Liver (tissue), 8 donors: ENCODE measurements at regions not wholly inside any gene's neighbourhood (a gene's known extent, or its start where the extent isn't known, plus 50 kb on each side); places are given as distances from the start of the nearest gene placed in this dataset.

Source experiments
- DNase-seq: peaks from one replicate; pipeline ENCODE4 v3.0.0-alpha.2; 2017; ENCODE audit warnings: low spot score
- H3K27ac ChIP-seq, 2 donors: one replicate each; pipeline ENCODE4 v1.7.0; 2013; ENCODE audit warnings: inconsistent platforms in 2 of 2, low read length in 2 of 2, control low read depth in 1 of 2, low read depth in 1 of 2, mild to moderate bottlenecking in 1 of 2
- H3K27me3 ChIP-seq, 4 donors: one replicate each; pipeline versions ENCODE4 v1.6.1 to v1.7.0; 2013; ENCODE audit warnings: low read length in 3 of 4, inconsistent platforms in 1 of 4, mild to moderate bottlenecking in 1 of 4, moderate library complexity in 1 of 4; ENCODE audit not compliant: control insufficient read depth in 4 of 4, insufficient read depth in 4 of 4
- H3K36me3 ChIP-seq, 4 donors: one replicate each; pipeline versions ENCODE4 v1.6.1 to v1.7.0; 2013; ENCODE audit warnings: low read length in 3 of 4, mild to moderate bottlenecking in 3 of 4, low read depth in 1 of 4, moderate library complexity in 1 of 4; ENCODE audit not compliant: control insufficient read depth in 4 of 4, insufficient read depth in 3 of 4
- H3K4me1 ChIP-seq, 4 donors: one replicate each; pipeline versions ENCODE4 v1.6.1 to v1.7.0; 2013; ENCODE audit warnings: low read length in 3 of 4, mild to moderate bottlenecking in 3 of 4, moderate library complexity in 1 of 4; ENCODE audit not compliant: control insufficient read depth in 4 of 4, insufficient read depth in 4 of 4
- H3K4me3 ChIP-seq, 3 donors: one replicate each; pipeline versions ENCODE4 v1.6.1 to v1.7.0; 2013; ENCODE audit warnings: low read length in 3 of 3, control low read depth in 1 of 3, low read depth in 1 of 3, mild to moderate bottlenecking in 1 of 3
- H3K9ac ChIP-seq, 2 donors: one replicate each; pipeline ENCODE4 v1.7.0; 2013; ENCODE audit warnings: low read length in 2 of 2, mild to moderate bottlenecking in 2 of 2, moderate library complexity in 2 of 2, control low read depth in 1 of 2, low read depth in 1 of 2
- H3K9me3 ChIP-seq, 4 donors: one replicate each; pipeline versions ENCODE4 v1.6.1 to v1.7.0; 2013; ENCODE audit warnings: low read length in 3 of 4; ENCODE audit not compliant: control insufficient read depth in 4 of 4
- ATF3 ChIP-seq: IDR thresholded peaks from 2 replicates; pipeline ENCODE4 v1.6.1; 2016; ENCODE audit warnings: antibody characterized with exemption
- CTCF ChIP-seq: fragments of 150-350 bp; IDR thresholded peaks from 2 replicates; pipeline ENCODE4 v1.5.1; 2017; ENCODE audit warnings: improper control_type of control experiment, low read depth, low read length; ENCODE audit not compliant: missing input control
- EGR1 ChIP-seq, 2 donors: IDR thresholded peaks; 2 replicates each; pipeline ENCODE4 v1.6.1; 2016 to 2018; ENCODE audit warnings: antibody characterized with exemption in 2 of 2, low read depth in 2 of 2
- FOXA1 ChIP-seq: IDR thresholded peaks from 2 replicates; pipeline ENCODE4 v1.6.1; 2016; ENCODE audit warnings: antibody characterized with exemption
- FOXA2 ChIP-seq: IDR thresholded peaks from 2 replicates; pipeline ENCODE4 v1.6.1; 2016; ENCODE audit warnings: antibody characterized with exemption
- GABPA ChIP-seq, 2 donors: IDR thresholded peaks in 1 of 2; conservative IDR thresholded peaks in 1 of 2; 2 replicates each; pipeline ENCODE4 v1.6.1; 2016; ENCODE audit warnings: antibody characterized with exemption in 2 of 2, mild to moderate bottlenecking in 1 of 2, moderate library complexity in 1 of 2
- HNF4A ChIP-seq, 2 donors: conservative IDR thresholded peaks; 2 replicates each; pipeline ENCODE4 v1.6.1; 2016; ENCODE audit warnings: antibody characterized with exemption in 2 of 2, mild to moderate bottlenecking in 2 of 2
- HNF4G ChIP-seq: IDR thresholded peaks from 2 replicates; pipeline ENCODE4 v1.6.1; 2016; ENCODE audit warnings: antibody characterized with exemption
- JUND ChIP-seq, 2 donors: IDR thresholded peaks; 2 replicates each; pipeline ENCODE4 v1.6.1; 2016; ENCODE audit warnings: antibody characterized with exemption in 2 of 2
- MAX ChIP-seq: IDR thresholded peaks from 2 replicates; pipeline ENCODE4 v1.6.1; 2016; ENCODE audit warnings: antibody characterized with exemption
- NR2F2 ChIP-seq: IDR thresholded peaks from 2 replicates; pipeline ENCODE4 v1.6.1; 2016; ENCODE audit warnings: antibody characterized with exemption
- RAD21 ChIP-seq, 2 donors: IDR thresholded peaks; 2 replicates each; pipeline ENCODE4 v1.6.1; 2016; ENCODE audit warnings: antibody characterized with exemption in 2 of 2, mild to moderate bottlenecking in 2 of 2
- REST ChIP-seq: IDR thresholded peaks from 2 replicates; pipeline ENCODE4 v1.6.1; 2016; ENCODE audit warnings: antibody characterized with exemption, mild to moderate bottlenecking
- RXRA ChIP-seq, 2 donors: IDR thresholded peaks; 2 replicates each; pipeline ENCODE4 v1.6.1; 2017 to 2018; ENCODE audit warnings: antibody characterized with exemption in 2 of 2, mild to moderate bottlenecking in 1 of 2
- SP1 ChIP-seq: IDR thresholded peaks from 2 replicates; pipeline ENCODE4 v1.6.1; 2018; ENCODE audit warnings: antibody characterized with exemption, mild to moderate bottlenecking
- TAF1 ChIP-seq: conservative IDR thresholded peaks from 2 replicates; pipeline ENCODE4 v1.6.1; 2016; ENCODE audit warnings: antibody characterized with exemption, mild to moderate bottlenecking
- YY1 ChIP-seq: IDR thresholded peaks from 2 replicates; pipeline ENCODE4 v1.6.1; 2016; ENCODE audit warnings: antibody characterized with exemption, mild to moderate bottlenecking
- ZBTB33 ChIP-seq: IDR thresholded peaks from 2 replicates; pipeline ENCODE4 v1.6.1; 2016; ENCODE audit warnings: antibody characterized with exemption
- WGBS: extraction: QIAGEN DNeasy Blood & Tissue Kit; methylation state at CpG from one replicate; pipeline ENCODE4 v1.1.7; 2013; 5-methylcytosine and 5-hydroxymethylcytosine counted together
- donor health status: healthy.
- donor health status: healthy.
- donor health status: healthy.
- donor health status: healthy.
- donor health status: healthy.

- Histone ChIP-seq H3K9ac (no peak overlapping the region), H3K4me1 (no peaks in the 10 kb centered on the region), H3K27ac (no peak overlapping the region), H3K4me3 (no peak overlapping the region), H3K27me3 (no peaks in the 10 kb centered on the region), H3K9me3 (no peaks in the 10 kb centered on the region), H3K36me3 (no peaks in the 10 kb centered on the region)
- 86% methylated on average over 1 of the region's 1 CpG for WGBS
- DNase-seq, result no peak
- TF ChIP-seq REST (no peak), TAF1 (no peak), HNF4A (conservative IDR thresholded peaks at IDR 0.05) (no peak), FOXA2 (no peak), YY1 (no peak), SP1 (no peak), RXRA (IDR thresholded peaks at IDR 0.05) (no peak), NR2F2 (no peak), RAD21 (IDR thresholded peaks at IDR 0.05) (no peak), ZBTB33 (no peak), HNF4G (no peak), MAX (no peak), CTCF (no peak), JUND (IDR thresholded peaks at IDR 0.05) (no peak), FOXA1 (no peak), GABPA (IDR thresholded peaks at IDR 0.05 in 1 of 2, conservative IDR thresholded peaks at IDR 0.05 in 1 of 2) (no peak), ATF3 (no peak), EGR1 (IDR thresholded peaks at IDR 0.05; ENCODE audit: low read depth in 2 of 2) (no peak)
These were observed 306.7 kb downstream of the PIK3C3 start for GRCh38 chr18:42261731-42262130.

- H3K27me3 ChIP-seq, result no peaks in the 10 kb centered on the region
- TF ChIP-seq YY1, result no peak
- no peak for TF ChIP-seq MAX
- TF ChIP-seq SP1, result no peak
- no peak for TF ChIP-seq JUND (IDR thresholded peaks at IDR 0.05)
- no peak for TF ChIP-seq ATF3
- no peak for TF ChIP-seq HNF4A (conservative IDR thresholded peaks at IDR 0.05)
- TF ChIP-seq FOXA2, result no peak
- H3K4me3 ChIP-seq, result no peak overlapping the region
- no peaks in the 10 kb centered on the region for H3K4me1 ChIP-seq
- no peak for DNase-seq
- no peak overlapping the region for H3K27ac ChIP-seq
- H3K9me3 ChIP-seq, result no peaks in the 10 kb centered on the region
- no peaks in the 10 kb centered on the region for H3K36me3 ChIP-seq
- no peak overlapping the region for H3K9ac ChIP-seq
These were observed 309.5 kb downstream of the PIK3C3 start for GRCh38 chr18:42264497-42264896.
